H7 (cell line): ENCODE measurements at regions not wholly inside any gene's neighbourhood (a gene's known extent, or its start where the extent isn't known, plus 50 kb on each side); places are given as distances from the start of the nearest gene placed in this dataset.

ENCODE experiments used
- DNase-seq: peaks from one replicate; pipeline ENCODE4 v3.0.0; 2012
- H3K27me3 ChIP-seq: 2 replicates; pipeline ENCODE4 v1.6.0; 2011; ENCODE audit warnings: mild to moderate bottlenecking, low read length; ENCODE audit not compliant: control insufficient read depth, insufficient read depth
- H3K36me3 ChIP-seq: replicated peaks from 2 replicates; pipeline ENCODE4 v1.5.1; 2011; ENCODE audit warnings: low read length; ENCODE audit not compliant: control insufficient read depth, insufficient read depth
- H3K4me3 ChIP-seq: 2 replicates; pipeline ENCODE4 v1.5.1; 2011; ENCODE audit warnings: low read depth, mild to moderate bottlenecking, control low read depth, low read length, moderate library complexity; ENCODE audit not compliant: insufficient read depth

DNA sequence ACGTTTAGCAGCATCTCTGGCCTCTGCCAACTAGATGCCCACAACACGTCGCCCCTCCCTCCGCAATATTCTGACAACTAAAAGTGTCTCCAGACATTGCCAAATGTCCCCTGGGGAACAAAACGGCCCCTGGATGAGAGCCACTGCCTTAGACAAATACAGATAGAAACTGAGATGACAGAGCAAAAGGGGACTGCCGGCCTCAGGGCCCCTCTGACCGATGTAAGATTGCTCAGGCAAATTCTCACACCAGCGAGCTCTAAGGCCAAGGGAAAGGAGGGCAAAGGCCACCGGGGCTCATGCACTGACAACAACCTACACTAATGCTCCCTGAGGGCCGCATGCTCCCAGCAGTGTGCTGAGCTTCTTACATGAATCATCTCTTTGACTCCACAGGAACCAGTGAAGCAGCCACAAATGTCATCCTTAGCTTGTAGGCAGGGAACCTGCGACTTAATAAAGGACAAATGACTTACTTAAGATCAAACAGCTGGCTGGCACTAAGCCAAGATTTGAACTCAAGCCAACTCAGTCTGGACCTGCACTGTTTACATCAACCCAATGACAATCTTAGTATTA, 228.5 kb downstream of the TTC32 start:
- DNase-seq = no peak
- H3K36me3 ChIP-seq = no peaks in the 10 kb centered on the region
- H3K4me3 ChIP-seq = no peak overlapping the region
- H3K27me3 ChIP-seq = no peaks in the 10 kb centered on the region; the same call in 1 of the 2 replicates

DNA sequence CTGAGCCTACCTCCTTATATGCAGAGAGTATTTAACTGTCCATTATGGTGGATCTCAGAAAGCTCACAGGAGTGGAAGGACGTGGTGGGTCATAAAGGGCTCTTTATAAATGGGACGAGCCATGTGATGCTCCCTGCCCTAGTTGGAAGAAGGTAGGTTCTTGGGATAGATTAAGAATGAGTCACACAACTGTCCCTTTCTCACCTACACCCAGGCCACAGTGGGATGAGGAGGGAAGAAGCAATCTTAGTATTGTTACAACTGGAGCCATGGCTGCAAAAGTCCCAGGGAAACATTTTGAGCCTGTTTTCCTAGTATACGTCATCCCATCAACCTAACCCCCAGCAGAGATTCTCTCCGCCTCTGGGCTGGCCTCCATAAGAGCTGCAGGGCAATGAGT, 229.9 kb downstream of the TTC32 start:
- H3K4me3 ChIP-seq = no peak overlapping the region
- no peak for DNase-seq
- no peaks in the 10 kb centered on the region for H3K36me3 ChIP-seq
- no peaks in the 10 kb centered on the region; the same call in 1 of the 2 replicates for H3K27me3 ChIP-seq

DNA sequence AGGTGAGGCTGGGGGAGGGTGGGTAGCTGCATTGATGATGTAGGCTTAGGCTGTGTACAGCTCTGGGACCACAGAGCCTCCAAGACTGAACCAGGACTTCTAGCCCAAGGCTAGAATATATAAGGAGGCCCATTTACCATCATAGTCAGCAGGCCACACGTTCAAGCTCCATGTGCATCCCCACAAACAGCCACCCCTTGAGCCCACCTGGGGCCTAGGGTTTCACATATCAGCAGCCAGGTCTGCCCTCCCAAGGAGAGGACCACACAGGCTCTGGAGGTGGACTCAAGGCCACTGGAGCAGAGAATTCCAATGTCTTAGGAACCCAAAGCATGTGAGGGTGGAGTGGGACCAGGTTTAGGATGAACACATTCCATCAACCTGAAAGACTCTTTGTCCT, 230.5 kb downstream of the TTC32 start:
- no peak for DNase-seq
- H3K36me3 ChIP-seq = no peaks in the 10 kb centered on the region
- no peak overlapping the region for H3K4me3 ChIP-seq
- H3K27me3 ChIP-seq = no peaks in the 10 kb centered on the region; the same call in 1 of the 2 replicates

- Histone ChIP-seq H3K4me3 (no peak overlapping the region), H3K27me3 (no peaks in the 10 kb centered on the region; the same call in 1 of the 2 replicates), H3K36me3 (no peaks in the 10 kb centered on the region)
- DNase-seq = no peak
These were observed 231.5 kb downstream of the TTC32 start for GRCh38 chr2:19670303-19670702.

DNA sequence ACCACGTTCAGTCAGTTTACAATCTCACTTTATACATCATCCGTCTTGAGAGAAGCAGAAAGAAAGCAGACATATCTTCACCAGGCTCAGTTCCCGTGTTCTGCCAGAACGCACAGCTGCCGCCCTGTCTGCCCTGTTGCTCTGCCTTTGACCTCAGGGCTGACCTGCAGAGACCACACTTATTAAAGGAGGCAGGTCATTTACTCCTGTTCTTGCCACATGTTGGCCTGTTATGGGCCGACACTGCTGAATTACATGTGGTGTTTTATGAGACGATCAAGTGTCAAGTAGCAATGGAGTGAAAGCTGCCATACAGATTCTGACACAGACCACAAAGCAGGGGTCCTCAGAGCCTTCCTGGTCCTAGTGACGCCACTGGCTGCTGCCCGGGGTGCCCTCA, 232.2 kb downstream of the TTC32 start:
- Histone ChIP-seq H3K36me3 (no peaks in the 10 kb centered on the region), H3K27me3 (no peaks in the 10 kb centered on the region; the same call in 1 of the 2 replicates), H3K4me3 (no peak overlapping the region)
- DNase-seq = no peak

GRCh38 chr2:19669126-19669525, 232.7 kb downstream of the TTC32 start:
- no peak for DNase-seq
- H3K27me3 ChIP-seq = no peaks in the 10 kb centered on the region; the same call in 1 of the 2 replicates
- no peaks in the 10 kb centered on the region for H3K36me3 ChIP-seq
- no peak overlapping the region for H3K4me3 ChIP-seq

DNA sequence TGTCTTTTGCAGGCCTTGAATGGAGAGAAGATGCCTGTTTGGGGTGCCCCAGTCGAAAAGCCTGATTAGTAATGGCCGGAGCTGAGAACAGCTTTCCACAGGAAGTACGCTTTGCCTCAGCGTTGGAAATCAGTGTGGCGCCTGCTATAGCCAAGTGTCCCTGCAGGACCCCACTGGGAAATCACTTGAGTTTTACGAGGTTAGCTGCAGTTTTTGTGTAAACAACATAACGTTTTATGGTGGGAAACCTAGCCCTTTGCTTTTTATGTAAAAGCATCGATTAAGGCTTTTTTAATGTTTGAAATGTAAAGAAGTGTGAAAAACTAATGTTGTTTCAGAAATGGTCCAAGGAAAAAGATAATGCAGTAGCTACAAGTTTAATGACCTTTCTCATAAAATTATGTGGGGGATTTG, 234.2 kb downstream of the TTC32 start:
- Histone ChIP-seq H3K36me3 (no peaks in the 10 kb centered on the region), H3K4me3 (no peak overlapping the region), H3K27me3 (no peaks in the 10 kb centered on the region; the same call in 1 of the 2 replicates)
- DNase-seq = no peak

DNA sequence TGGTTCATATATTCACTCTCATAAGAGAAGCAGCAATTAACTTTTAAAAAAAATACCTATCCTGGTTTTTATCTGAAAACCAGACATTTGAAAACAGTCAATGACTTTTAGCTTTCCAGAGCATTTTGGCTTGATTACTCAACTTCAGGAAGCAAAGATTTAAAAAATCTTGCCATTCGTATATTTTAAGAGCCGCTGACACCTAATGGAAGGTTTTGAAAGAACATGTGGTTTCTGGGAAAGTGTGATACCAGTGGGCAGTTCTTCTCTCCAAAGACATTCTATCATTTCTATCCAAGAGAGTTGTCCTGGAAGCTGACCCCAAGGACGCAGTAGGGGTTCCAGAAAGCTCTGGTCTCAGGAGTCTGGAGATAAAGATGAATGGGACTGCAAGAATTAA, 234.7 kb downstream of the TTC32 start:
- no peaks in the 10 kb centered on the region for H3K27me3 ChIP-seq
- DNase-seq = no peak
- no peaks in the 10 kb centered on the region for H3K36me3 ChIP-seq
- H3K4me3 ChIP-seq = no peak overlapping the region

- H3K4me3 ChIP-seq = no peak overlapping the region
- H3K36me3 ChIP-seq = no peaks in the 10 kb centered on the region
- DNase-seq = no peak
- H3K27me3 ChIP-seq = no peaks in the 10 kb centered on the region
These were observed 237.1 kb downstream of the TTC32 start for GRCh38 chr2:19664646-19665045.

- no peak for DNase-seq
- Histone ChIP-seq H3K27me3 (no peaks in the 10 kb centered on the region), H3K4me3 (no peak overlapping the region), H3K36me3 (no peaks in the 10 kb centered on the region)
These were observed 242.6 kb downstream of the TTC32 start for GRCh38 chr2:19659024-19659792.

- H3K27me3 ChIP-seq = no peaks in the 10 kb centered on the region
- DNase-seq = no peak
- no peak overlapping the region for H3K4me3 ChIP-seq
- H3K36me3 ChIP-seq = no peaks in the 10 kb centered on the region
These were observed 245.8 kb downstream of the TTC32 start for GRCh38 chr2:19656011-19656410.

DNA sequence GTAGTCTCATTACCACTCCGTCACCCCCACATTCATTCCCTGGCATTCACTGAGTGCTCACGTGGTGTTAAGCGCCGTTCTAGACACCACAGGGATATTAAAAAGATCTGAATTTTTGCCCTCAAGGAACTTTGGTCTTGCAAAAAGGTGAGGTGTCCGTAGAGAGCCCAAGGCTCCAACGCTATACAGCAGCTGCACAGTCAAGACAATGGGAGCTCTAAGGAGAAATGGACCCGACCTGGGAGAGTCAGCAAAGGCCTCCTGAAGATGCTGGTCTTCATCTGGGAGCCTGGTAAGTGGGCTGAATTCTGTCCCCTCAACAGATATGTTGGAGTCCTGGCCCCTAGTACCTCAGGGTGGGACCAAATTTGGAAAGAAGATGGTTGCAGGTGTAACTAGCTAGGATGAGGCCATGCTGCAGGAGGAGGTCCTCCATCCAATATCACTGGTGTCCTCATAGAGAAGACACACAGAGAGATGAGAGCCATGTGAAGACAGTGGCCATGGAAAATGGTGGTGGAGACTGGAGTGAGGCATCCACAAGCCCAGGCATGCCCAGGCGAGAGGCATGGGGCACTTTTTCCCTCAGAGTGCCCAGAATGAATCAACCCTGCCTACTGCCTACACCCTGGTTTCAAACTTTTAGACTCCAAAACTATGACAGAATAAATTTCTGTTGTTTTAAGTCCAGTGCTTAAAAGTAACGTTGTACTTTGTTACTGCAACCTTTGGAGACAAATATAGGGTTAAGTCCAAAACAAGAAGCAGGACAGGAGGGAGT, 247.3 kb downstream of the TTC32 start:
- no peak overlapping the region for H3K4me3 ChIP-seq
- H3K36me3 ChIP-seq = no peaks in the 10 kb centered on the region
- DNase-seq = no peak

GRCh38 chr2:19653509-19653908, 248.3 kb downstream of the TTC32 start:
- no peak for DNase-seq
- no peaks in the 10 kb centered on the region for H3K36me3 ChIP-seq
- no peak overlapping the region for H3K4me3 ChIP-seq
- no peaks in the 10 kb centered on the region for H3K27me3 ChIP-seq

More for the DNA sequence above, 247.3 kb downstream of the TTC32 start:
- H3K27me3 ChIP-seq = no peaks in the 10 kb centered on the region

GRCh38 chr2:19652811-19653210, 249.0 kb downstream of the TTC32 start:
- Histone ChIP-seq H3K36me3 (no peaks in the 10 kb centered on the region), H3K27me3 (no peaks in the 10 kb centered on the region), H3K4me3 (no peak overlapping the region)
- DNase-seq = no peak

DNA sequence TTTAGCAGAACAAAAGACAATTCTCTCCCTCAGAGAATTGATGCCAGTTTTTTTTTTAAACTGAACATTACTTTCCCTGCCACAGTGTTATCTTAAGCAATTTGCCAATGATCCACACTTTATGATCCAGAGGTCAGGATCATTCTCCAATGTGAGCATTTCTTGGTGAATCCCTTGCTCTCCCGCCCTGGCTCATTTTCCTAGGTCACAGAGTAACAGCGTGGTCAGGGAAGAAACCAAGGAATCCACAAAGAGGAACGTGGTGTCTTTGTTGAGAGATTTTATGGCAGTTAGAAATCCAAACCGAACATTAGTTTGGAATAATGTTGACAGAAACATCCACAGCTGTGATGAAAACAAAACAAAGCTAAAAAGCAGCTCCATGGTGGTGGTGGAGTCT, 250.3 kb downstream of the TTC32 start:
- Histone ChIP-seq H3K27me3 (no peaks in the 10 kb centered on the region), H3K36me3 (no peaks in the 10 kb centered on the region), H3K4me3 (no peak overlapping the region)
- DNase-seq = no peak
